NCI-H1417 (cell line): ENCODE measurements at regions not wholly inside any gene's neighbourhood (a gene's known extent, or its start where the extent isn't known, plus 50 kb on each side); places are given as distances from the start of the nearest gene placed in this dataset.

Source experiments
- DNase-seq, 3 experiments: peaks; one replicate each; lab custom pipeline; 2025; lab: John Stamatoyannopoulos, UW

DNA sequence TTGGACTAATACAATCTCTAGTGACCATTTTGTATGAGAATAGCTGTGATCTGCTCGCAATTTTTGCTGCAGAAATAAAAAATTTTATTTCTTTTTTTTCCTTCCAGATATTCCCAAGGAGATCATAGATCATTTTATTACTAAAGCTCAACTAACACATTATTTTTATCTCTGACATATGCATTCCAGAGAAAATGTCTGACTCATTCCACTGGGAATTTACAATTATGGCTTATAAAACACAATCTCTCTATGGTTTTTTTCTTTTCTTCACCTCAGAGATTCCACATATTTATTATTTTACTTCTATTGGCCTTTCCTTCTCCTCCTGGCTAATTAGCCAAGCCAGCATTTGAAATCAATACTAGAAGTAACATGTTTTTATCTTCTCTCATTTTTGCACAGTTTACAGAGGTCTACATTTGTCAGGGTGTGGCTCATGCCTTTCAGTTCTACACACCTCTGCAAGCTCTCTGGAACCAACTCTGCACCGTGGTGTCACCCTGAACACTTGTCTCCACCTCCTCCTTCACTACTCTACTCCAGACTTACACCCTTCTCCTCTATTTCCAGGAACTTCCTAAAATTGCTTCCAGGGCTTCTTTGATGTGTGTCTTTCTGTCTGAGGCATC, 59.8 kb upstream of the GPM6A start:
- DNase-seq: no peak

DNA sequence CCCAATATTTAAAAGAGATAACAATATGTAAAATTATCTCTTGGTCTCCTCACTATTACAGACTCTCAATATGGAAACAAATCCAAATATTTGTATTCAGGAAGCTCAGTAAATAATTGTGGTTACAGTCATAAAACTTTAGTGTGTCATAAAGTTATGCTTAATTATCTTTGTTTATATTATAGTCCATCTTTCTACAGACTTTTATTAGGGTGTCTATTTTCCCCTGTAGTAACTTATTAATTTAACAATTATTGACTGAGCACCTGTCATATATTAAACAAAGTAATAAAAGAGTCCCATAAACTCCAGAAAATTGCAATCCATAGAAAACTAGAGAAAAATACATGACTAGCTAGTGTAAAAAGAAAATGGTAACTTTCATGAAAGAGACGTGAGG, 61.6 kb upstream of the GPM6A start:
- DNase-seq: no peak

DNA sequence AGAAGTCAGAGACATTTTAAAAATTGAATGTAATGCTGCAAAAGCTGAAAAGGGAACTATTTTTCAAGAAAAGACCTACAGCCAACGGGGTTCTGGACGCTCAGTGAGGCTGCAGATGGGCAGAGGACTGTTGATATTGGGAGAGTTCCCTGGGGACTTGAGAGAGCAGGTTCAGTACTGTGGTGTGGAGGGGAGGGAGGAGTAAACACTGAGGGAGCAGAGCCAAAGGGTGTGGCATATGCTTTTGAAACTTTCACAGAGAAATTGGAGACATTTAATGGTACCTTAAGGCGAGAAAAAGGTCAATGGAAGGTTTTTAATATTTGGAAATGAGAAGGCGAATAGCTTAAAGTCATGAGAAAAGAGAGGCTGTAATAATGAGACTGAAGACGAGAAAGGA, 62.2 kb upstream of the GPM6A start:
- no peak for DNase-seq

DNA sequence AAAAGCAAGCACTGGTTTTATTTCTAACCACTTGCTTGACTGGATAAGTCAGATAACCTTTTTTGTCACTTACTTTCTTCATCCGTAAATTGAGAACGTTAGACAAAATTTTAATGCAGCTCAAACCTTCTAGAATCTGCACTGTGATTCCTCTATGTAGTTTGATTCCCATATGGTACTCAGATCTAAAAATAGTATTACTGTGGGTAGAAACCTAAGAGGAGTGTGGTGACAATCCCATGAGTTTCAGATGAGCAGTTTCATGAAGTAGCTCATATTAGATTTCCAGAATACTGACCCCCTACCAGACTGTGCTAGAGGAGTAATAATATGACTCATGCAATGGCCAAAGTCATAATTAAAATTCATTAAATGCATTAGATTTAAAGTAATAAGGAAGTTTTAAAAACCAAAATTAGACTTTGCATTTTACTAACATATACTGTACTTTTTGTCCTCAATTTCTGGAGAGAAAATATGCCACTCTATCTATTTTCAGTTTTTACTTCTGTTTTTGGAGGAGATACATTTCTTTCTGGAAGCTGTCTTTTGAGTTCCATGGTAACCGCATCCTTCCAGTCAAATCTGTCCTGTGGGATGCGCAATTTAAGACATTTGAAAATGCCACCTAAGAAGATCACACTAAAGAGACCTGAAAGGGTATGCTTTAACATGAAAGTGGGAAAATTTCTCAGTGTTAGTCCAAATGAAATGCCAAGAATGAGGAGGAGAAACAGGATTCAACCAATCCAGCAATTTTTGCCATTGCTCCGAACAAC, 64.1 kb upstream of the GPM6A start:
- DNase-seq: no peak

DNA sequence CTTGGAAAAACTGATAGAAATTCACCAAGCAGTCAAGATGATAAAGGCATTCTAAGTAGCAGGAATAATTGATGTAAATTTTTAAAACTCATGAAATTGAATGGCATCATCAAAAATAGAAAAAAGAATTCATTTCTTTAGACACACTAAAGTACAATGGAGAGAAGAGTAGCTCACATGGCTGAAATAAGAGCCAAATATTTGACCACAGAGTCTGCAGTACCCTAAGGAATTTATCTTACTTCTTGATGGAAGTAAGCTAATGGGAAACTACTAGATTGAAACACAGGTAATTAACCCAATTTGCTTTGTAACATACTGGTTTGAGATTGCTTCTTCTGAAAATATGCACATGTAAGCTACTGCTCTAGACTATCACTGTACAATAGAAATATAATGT, 70.8 kb upstream of the GPM6A start:
- DNase-seq: no peak

DNA sequence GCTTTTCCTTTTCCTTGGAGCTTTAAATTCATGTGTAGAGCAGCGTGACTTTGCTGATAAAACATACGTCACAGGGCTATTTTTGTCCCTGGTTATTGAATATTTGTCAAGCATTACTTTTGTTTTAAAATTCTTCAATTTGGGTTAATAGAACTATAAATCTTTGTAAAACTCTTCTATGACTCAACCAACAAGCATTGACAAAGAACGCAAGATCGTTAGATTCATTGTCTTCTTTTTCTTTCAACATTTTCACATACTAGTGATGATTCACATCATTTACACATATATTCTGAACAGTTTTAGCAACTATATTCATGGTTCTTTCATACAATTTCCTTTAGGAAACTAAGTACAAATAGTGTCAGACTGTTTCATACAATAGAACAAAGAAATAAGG, 72.0 kb upstream of the GPM6A start:
- DNase-seq: no peak

DNA sequence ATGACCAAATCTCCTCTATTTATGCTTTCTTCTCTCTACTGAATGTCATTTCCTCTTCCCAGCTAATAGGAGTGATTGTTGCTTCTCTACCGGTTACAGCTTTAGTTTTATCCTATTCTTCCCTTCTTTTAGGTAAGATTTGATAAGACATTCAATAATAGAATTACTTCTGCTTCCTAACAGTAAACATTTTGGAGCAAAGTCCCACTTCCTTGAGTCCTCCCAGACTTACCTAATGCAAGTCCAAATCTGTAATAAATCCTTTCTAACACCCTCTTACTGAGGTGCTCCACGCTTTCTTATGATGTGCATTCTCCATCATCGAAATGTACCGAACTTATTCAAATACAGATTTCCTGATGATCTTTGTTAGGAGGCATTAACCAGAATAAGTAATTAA, 79.2 kb upstream of the GPM6A start:
- peak in 1 of 3 experiments; percentile 30 for DNase-seq

DNA sequence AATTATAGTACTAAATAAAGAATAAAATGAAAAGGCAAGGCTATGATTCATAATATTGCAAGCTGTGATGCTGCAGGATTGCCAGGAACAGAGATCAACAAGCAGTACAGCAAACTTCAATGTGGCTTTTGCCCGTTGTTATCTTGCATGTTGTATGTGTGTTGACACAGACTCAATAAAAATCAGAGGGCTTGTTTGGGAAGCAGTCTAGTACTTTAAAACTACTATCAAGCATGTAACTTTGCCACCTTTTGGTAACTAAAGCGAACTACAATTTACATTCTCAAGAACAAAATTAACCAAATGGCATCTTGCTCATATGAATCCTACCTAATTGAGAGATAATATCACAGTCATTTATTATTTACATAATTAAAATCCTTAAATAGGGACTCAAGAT, 79.8 kb upstream of the GPM6A start:
- DNase-seq: peak in 2 of 3 experiments; percentile 6 to 69

DNA sequence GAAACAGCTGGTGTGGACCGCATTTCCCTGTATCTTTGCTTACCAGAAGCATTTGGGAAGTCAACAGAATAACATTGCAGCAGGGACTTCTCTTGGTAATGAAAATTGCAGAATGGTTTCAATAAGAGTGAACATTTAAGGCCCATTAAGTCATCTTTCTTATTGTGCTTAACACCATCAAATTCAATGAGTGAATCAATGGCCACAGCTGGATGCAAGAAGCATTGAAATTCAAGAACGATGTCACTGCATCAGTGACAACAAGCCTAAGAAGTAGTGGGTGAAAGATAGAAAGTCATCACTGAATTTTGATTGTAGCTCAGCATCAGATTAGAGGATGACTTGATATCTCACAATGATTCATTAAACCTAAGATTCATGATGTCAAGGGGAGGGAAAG, 93.9 kb upstream of the GPM6A start:
- DNase-seq: no peak

DNA sequence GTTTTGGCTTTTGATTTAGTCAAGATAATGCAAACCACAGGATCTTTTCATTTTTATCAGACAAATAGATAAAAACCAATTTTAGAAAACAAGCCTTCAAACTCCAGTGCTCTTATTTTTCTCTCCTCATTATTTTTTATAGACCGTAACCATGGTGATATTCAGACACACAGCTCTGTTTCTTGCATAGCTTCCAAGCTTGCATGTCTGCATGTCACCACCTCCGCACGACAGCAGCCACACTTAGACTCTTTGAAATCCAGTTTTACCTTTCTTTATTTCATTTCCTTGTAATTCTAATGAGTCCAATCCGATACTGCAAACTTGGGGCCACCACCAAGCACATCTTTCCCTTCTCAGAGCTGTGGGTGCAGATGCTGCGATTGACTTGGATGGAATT, 94.3 kb upstream of the GPM6A start:
- no peak for DNase-seq

DNA sequence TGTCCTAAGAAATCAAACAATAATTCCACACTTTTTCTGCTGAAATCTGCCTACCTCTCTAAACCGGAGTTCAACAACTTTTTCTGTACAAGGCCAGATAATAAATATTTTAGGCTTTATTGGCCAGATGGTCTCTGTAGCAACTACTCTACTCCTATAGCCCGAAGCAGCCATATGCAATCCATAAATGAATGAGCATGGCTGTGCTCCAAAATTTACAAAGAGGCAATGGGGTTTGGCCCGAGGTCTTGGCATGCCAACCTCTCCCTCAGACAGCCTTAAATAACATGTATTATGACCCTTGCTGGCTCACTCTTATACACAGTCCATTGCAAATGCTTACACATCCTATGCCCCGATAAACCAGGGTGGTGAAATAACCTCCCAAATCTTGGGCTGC, 98.6 kb upstream of the GPM6A start:
- no peak for DNase-seq

DNA sequence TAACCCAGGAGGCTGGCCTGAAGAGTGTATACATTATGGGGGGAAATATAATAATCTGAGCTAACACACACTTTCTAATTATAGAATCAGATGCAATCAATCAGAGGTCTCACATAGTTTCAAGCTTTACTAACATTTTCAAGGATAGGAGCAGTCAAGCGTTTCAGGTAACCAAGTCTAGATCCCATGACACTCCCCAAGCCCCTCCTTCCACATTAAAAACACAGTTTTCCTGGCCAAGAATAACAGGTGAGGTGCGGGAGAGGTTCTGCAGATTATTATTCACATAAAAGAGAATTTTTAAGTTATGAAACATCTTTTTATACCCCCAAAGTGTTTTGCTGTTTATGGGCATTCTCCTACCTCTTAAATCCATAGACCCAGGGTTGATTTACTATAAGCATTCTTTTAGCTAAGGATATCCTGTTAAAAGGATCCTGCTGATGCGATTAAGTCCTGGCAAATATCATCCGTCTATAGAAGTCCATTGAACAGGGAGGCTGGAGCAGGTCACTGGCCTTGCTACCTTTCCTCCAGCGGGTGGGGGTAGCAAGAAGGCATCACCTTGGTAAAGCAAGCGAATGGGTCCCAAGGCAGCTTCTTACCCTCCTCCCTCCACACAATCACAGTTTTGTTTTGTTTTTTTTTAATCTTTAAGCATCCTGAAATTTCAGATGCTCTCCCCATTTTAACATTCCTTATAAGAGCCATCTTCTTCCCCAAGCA, 104.7 kb upstream of the GPM6A start:
- DNase-seq: no peak

DNA sequence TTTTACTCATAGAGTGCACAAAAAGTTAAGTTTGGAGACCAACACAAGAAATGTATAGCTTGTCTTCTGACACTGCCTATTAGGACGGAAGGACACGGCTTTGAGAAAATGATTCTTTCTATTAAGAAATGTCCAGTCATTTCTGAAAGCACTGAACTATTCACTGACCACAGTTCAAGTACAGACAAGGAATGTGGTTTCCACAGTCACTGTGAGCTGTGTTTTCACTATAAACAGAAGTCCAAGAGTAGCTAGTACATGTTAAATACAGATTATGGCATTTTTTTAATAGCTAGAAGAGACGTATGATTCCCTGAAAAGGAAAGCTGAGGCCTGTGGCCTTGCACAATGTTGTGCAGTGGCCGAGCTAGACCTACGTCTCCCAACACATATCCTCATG, 115.1 kb upstream of the GPM6A start:
- DNase-seq: no peak

DNA sequence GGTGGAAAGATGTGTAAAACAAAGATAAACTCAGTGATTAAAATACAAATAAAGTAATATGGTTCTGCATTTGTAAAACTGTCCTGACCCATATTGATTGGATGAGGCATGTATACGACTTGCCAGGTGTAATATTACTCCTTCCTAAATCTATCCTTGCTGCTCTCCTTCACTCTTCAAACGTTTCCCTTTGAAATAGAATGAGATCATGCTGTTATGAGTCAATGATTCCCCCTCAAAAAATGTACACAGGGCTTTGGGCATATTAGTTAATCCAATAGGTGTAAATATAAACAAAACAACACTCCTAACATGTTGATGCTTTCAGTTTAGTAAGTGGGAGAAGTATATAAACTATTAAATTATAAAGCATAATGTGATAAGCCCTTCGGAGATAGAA, 117.4 kb upstream of the GPM6A start:
- no peak for DNase-seq

DNA sequence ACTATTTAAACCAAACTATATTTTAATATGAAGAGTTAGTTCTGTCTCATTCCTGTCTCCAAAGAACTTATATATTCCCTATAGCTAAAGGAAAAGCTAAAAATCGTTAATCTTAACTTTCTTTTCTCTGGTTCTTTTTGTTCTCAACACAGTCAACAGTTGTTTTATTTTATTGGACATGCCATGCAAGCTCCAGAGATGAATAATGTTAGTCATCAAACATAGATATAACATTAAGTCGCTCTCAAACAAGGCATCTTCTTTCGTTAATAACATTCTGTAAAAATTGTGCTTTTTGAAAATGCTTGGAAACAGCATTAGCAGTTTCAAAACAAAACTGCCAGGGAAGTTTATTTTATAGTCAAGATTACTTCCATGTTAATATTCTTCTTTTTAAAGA, 117.9 kb upstream of the GPM6A start:
- no peak for DNase-seq

DNA sequence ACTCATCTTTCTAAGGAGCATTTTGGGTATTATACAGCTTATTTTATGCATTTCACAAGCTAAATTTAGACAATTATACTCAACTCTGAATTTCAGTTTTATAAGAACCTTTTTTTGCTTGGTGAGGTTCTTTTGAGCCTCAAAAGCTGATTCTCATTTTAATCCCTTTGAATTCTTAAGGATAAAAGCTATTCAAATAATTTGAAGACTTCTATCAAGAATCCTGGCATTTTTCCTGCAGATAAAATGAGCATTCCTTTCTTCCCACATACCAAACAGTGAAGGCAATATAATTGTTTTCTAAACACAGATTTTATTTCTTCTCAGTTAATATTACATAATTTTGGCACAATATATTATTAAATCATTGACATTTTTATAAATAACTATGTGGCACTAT, 118.4 kb upstream of the GPM6A start:
- DNase-seq: no peak

DNA sequence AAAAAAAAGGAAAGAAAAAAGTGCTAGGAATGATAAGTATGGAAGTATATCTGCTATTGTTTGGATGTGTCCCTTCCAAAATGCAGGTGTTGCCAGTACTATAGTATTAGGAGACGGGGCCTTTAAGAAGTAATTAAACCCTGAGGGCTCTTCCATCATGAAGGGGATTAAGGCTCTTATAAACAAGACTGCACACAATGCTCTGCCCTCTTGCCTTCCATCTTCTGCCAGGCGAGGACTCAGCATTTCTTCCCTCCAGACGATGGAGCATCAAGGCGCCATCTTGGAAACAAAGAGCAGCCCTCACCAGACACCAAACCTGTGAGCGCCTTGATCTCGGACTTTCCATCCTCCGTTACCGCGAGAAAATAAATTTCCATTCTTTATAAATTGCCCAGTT, 120.1 kb upstream of the GPM6A start:
- DNase-seq: no peak

DNA sequence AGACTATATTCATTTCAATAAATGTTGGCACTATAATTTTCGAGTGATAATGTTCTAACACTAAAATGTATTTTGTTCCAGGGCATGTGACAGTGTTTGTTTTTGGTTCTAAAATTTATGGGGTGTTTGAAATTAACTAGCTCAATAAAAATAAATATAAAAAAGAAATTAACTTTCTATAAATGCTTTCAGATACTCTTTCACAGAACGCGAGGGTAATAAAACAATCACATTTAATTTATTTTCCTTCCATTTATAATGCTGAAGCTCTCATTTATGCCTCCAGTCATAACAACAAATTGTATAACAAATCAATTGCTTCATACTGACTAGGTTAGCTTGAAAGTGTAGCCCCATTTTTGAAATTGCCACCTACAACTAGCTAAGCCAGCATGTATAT, 122.4 kb upstream of the GPM6A start:
- DNase-seq: peak in 1 of 3 experiments; percentile 29

DNA sequence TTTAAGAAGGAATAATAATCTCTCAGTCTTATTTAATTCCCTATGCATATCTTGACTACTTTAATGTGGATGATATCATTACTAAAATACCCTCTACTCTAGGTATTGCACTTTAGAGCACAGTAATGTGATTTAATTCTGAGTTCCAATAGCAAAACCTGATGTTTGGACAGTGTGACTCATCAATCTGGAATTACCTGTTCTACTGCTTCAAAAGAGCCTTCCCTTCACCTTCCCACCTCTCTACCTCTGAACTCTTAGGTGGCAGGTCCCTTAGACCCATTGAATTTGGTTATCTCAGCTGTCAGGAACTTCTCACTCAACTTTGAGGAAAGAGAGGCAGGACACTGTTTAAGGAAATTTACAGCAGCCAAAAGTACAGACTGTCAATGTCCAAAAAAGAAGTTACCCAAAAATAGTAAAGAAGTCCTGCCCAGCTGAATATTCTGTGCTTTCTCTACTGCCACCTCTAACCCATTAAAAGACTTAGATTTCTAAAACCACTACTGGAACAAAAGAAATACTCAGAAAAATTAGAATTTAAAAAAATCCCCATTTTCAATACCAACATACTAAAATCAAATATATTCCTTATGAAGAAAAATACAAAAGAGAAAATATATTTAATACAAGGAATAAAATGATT, 123.1 kb upstream of the GPM6A start:
- DNase-seq: peak in 1 of 3 experiments; percentile 42

DNA sequence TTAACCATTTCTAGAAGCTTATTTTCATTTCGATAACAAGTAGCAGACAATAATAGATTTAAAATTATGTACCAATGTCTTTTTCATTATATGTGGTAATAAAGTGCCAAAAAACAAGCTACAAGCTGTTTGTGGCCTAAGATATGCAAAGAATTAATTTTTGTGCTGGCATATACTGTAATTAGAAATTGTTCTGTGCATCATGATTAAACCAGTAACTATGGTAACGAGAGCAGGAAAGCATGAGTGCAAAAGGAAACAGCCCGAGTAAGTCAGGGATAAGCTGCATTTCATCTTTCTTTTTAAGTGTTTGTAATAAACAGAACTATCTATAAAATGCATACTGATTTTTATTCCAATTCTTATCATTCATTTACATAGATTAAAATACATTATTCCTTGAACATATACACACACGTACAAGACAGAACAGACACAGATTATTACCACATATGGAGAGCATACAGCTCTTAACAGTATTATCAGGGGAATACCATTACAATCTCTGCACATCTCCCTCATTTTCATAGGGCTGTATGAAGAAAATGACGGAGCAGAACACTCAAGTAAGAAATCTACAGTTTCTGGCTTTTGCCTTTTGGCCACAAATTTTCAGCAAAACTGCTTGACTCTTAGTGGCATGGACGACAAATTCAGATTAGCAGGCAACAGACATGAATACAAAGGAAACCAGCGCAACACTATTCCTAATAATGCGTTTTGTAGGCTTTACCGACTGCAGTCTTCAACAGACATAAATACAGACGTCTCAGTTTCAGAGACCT, 121.3 kb upstream of the WDR17 start:
- no peak for DNase-seq

DNA sequence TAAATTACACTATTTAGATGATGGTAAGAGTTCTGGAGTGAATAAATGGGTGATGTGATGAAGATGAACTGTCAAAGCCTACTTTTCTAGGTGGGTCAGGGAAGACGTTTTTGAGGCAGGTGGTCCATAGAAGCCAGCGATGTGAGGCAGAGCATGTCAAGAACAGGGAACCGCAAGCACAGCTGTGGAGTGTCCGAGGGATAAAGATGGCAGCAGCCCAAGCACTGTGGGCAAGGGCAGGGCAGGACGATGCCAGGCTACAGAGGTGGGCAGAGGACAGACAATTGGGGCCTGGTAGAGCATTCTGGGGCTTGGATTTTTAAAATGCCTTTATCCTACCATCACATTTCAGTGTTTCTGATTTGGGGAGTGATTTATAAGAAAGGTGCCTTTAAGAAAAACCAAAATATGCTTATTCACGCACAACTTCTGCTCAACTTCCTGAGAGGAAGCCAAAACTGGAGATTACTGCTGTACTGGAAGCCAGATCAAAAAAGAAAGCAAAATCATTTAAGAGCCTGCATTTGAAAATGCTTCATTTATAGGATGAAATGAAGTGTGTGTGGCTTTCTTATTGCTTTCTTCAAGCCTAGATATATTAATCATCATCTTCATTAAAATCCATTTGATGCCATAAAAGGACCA, 119.0 kb upstream of the WDR17 start:
- DNase-seq: no peak
